ENCODE measurements at regions not wholly inside any gene's neighbourhood (a gene's known extent, or its start where the extent isn't known, plus 50 kb on each side); places are given as distances from the start of the nearest gene placed in this dataset.
A peak's percentile ranks its signal among the peaks of the same experiment; 100 is the strongest.

GRCh38 chr18:44546954-44547353, 133.7 kb upstream of the SETBP1 start:
- Histone ChIP-seq H3K36me3 (ENCODE audit: control insufficient read depth, insufficient read depth, low read length) (no peaks in the 10 kb centered on the region), H3K9me3 (ENCODE audit: control insufficient read depth, low read length) (no peaks in the 10 kb centered on the region), H2AFZ (no peak overlapping the region), H3K79me2 (no peaks in the 10 kb centered on the region), H3K4me2 (ENCODE audit: low read length) (no peak overlapping the region), H3K4me3 (ENCODE audit: low read depth, low read length) (no peak overlapping the region), H3K27me3 (ENCODE audit: control insufficient read depth, insufficient read depth, low read length) (no peaks in the 10 kb centered on the region), H3K4me1 (no peaks in the 10 kb centered on the region), H3K27ac (no peak overlapping the region), H3K9ac (no peak overlapping the region)
- TF ChIP-seq CTCF (IDR thresholded peaks at IDR 0.05): no peak

GRCh38 chr18:44548291-44549221, 132.1 kb upstream of the SETBP1 start:
- no peak for TF ChIP-seq CTCF (IDR thresholded peaks at IDR 0.05)

GRCh38 chr18:44552706-44553105, 128.0 kb upstream of the SETBP1 start:
- H3K9me3 ChIP-seq (ENCODE audit: control insufficient read depth, low read length): no peaks in the 10 kb centered on the region
- no peak overlapping the region for H3K9ac ChIP-seq
- no peaks in the 10 kb centered on the region for H3K4me1 ChIP-seq
- H2AFZ ChIP-seq: no peak overlapping the region
- H3K4me2 ChIP-seq (ENCODE audit: low read length): no peak overlapping the region
- no peaks in the 10 kb centered on the region for H3K79me2 ChIP-seq
- no peak overlapping the region for H3K4me3 ChIP-seq (ENCODE audit: low read depth, low read length)
- no peak overlapping the region for H3K27ac ChIP-seq
- no peaks in the 10 kb centered on the region for H3K36me3 ChIP-seq (ENCODE audit: control insufficient read depth, insufficient read depth, low read length)
- no peak for TF ChIP-seq CTCF (IDR thresholded peaks at IDR 0.05)
- no peaks in the 10 kb centered on the region for H3K27me3 ChIP-seq (ENCODE audit: control insufficient read depth, insufficient read depth, low read length)

More at GRCh38 chr18:44548291-44549221, 132.1 kb upstream of the SETBP1 start:
- no peak overlapping the region for H3K4me2 ChIP-seq (ENCODE audit: low read length)
- H3K27me3 ChIP-seq (ENCODE audit: control insufficient read depth, insufficient read depth, low read length): no peaks in the 10 kb centered on the region
- H3K9me3 ChIP-seq (ENCODE audit: control insufficient read depth, low read length): no peaks in the 10 kb centered on the region
- H3K36me3 ChIP-seq (ENCODE audit: control insufficient read depth, insufficient read depth, low read length): no peaks in the 10 kb centered on the region
- no peak overlapping the region for H2AFZ ChIP-seq
- no peaks in the 10 kb centered on the region for H3K79me2 ChIP-seq
- H3K4me3 ChIP-seq (ENCODE audit: low read depth, low read length): no peak overlapping the region
- H3K4me1 ChIP-seq: no peaks in the 10 kb centered on the region
- no peak overlapping the region for H3K27ac ChIP-seq
- no peak overlapping the region for H3K9ac ChIP-seq

- H3K36me3 ChIP-seq (ENCODE audit: control insufficient read depth, insufficient read depth, low read length): no peaks in the 10 kb centered on the region
- no peaks in the 10 kb centered on the region for H3K9me3 ChIP-seq (ENCODE audit: control insufficient read depth, low read length)
- no peak overlapping the region for H3K4me3 ChIP-seq (ENCODE audit: low read depth, low read length)
- H3K4me2 ChIP-seq (ENCODE audit: low read length): no peak overlapping the region
- H3K9ac ChIP-seq: no peak overlapping the region
- TF ChIP-seq CTCF (IDR thresholded peaks at IDR 0.05): no peak
- H3K27me3 ChIP-seq (ENCODE audit: control insufficient read depth, insufficient read depth, low read length): no peaks in the 10 kb centered on the region
- no peaks in the 10 kb centered on the region for H3K4me1 ChIP-seq
- H2AFZ ChIP-seq: peak overlapping the region; percentile 21
- H3K27ac ChIP-seq: no peak overlapping the region
- no peaks in the 10 kb centered on the region for H3K79me2 ChIP-seq
Observed at GRCh38 chr18:44556296-44556695, 124.4 kb upstream of the SETBP1 start.
